ENCODE measurements at regions not wholly inside any gene's neighbourhood (a gene's known extent, or its start where the extent isn't known, plus 50 kb on each side); places are given as distances from the start of the nearest gene placed in this dataset.
"Not testable (repeated sequence)": the region's sequence is repeated elsewhere in the genome, so short reads cannot be mapped to it uniquely, and the experiment has no call there.

- no peak overlapping the region for H3K9ac ChIP-seq (ENCODE audit: low read length)
- H3K36me3 ChIP-seq (replicated peaks; ENCODE audit: insufficient read depth, low read length) = no peaks in the 10 kb centered on the region
- TF ChIP-seq EZH2phosphoT487 (IDR thresholded peaks at IDR 0.05; ENCODE audit: low read length) = no peak
- TF ChIP-seq CTCF (IDR thresholded peaks at IDR 0.05; ENCODE audit: low read length) = no peak
- TF ChIP-seq EZH2 (optimal IDR thresholded peaks at IDR 0.05; ENCODE audit: low read depth, low read length) = no peak
- no peaks in the 10 kb centered on the region for H3F3A ChIP-seq (ENCODE audit: insufficient read depth, low read length)
- H2AFZ ChIP-seq (ENCODE audit: low read length) = no peak overlapping the region
- H3K27me3 ChIP-seq (replicated peaks; ENCODE audit: insufficient read depth, low read length) = no peaks in the 10 kb centered on the region
- H3K9me3 ChIP-seq (replicated peaks; ENCODE audit: insufficient read depth, low read length) = no peaks in the 10 kb centered on the region
- H4K20me1 ChIP-seq (ENCODE audit: insufficient read depth, low read length) = no peaks in the 10 kb centered on the region
- no peak overlapping the region for H3K27ac ChIP-seq (ENCODE audit: low read length)
- no peaks in the 10 kb centered on the region for H3K4me1 ChIP-seq (ENCODE audit: low read length)
- no peak for DNase-seq
- H3K4me2 ChIP-seq (ENCODE audit: low read depth, low read length) = no peak overlapping the region
- no peaks in the 10 kb centered on the region for H3K9me2 ChIP-seq (replicated peaks; ENCODE audit: insufficient read depth, low read length)
- no peaks in the 10 kb centered on the region for H3K79me2 ChIP-seq (ENCODE audit: low read length)
- no peak overlapping the region for H3K4me3 ChIP-seq (ENCODE audit: low read length)
Measured at GRCh38 chr16:59522826-59523225, 788.7 kb upstream of the GOT2 start.

GRCh38 chr16:59518721-59519120 lies 784.6 kb upstream of the GOT2 start:
- not testable (repeated sequence) for H4K20me1 ChIP-seq (ENCODE audit: insufficient read depth, low read length); DNase-seq; H3K4me3 ChIP-seq (ENCODE audit: low read length); H3K79me2 ChIP-seq (ENCODE audit: low read length); H3K27ac ChIP-seq (ENCODE audit: low read length); H3F3A ChIP-seq (ENCODE audit: insufficient read depth, low read length); H3K4me1 ChIP-seq (ENCODE audit: low read length); H2AFZ ChIP-seq (ENCODE audit: low read length); H3K4me2 ChIP-seq (ENCODE audit: low read depth, low read length); H3K9ac ChIP-seq (ENCODE audit: low read length); H3K9me2 ChIP-seq (replicated peaks; ENCODE audit: insufficient read depth, low read length); H3K36me3 ChIP-seq (replicated peaks; ENCODE audit: insufficient read depth, low read length); H3K27me3 ChIP-seq (replicated peaks; ENCODE audit: insufficient read depth, low read length); H3K9me3 ChIP-seq (replicated peaks; ENCODE audit: insufficient read depth, low read length)

- Histone ChIP-seq H3K4me1 (ENCODE audit: low read length) (no peaks in the 10 kb centered on the region), H3K4me2 (ENCODE audit: low read depth, low read length) (no peak overlapping the region), H3K4me3 (ENCODE audit: low read length) (no peak overlapping the region), H3K9ac (ENCODE audit: low read length) (no peak overlapping the region), H3K27me3 (replicated peaks; ENCODE audit: insufficient read depth, low read length) (no peaks in the 10 kb centered on the region), H3K36me3 (replicated peaks; ENCODE audit: insufficient read depth, low read length) (no peaks in the 10 kb centered on the region), H3K79me2 (ENCODE audit: low read length) (no peaks in the 10 kb centered on the region), H4K20me1 (ENCODE audit: insufficient read depth, low read length) (no peaks in the 10 kb centered on the region), H3K27ac (ENCODE audit: low read length) (no peak overlapping the region), H3K9me2 (replicated peaks; ENCODE audit: insufficient read depth, low read length) (no peaks in the 10 kb centered on the region), H3K9me3 (replicated peaks; ENCODE audit: insufficient read depth, low read length) (no peaks in the 10 kb centered on the region), H2AFZ (ENCODE audit: low read length) (no peak overlapping the region), H3F3A (ENCODE audit: insufficient read depth, low read length) (no peaks in the 10 kb centered on the region)
- TF ChIP-seq EZH2 (optimal IDR thresholded peaks at IDR 0.05; ENCODE audit: low read depth, low read length) = no peak
- no peak for TF ChIP-seq EZH2phosphoT487 (IDR thresholded peaks at IDR 0.05; ENCODE audit: low read length)
- no peak for TF ChIP-seq CTCF (IDR thresholded peaks at IDR 0.05; ENCODE audit: low read length)
- DNase-seq = no peak
Measured at GRCh38 chr16:59514651-59515050, 780.5 kb upstream of the GOT2 start.

GRCh38 chr16:59510008-59510424 lies 775.9 kb upstream of the GOT2 start:
- no peak for DNase-seq

More at GRCh38 chr16:59510008-59510424, 775.9 kb upstream of the GOT2 start:
- Histone ChIP-seq H3K4me1 (ENCODE audit: low read length) (no peaks in the 10 kb centered on the region), H3K4me2 (ENCODE audit: low read depth, low read length) (no peak overlapping the region), H3K27ac (ENCODE audit: low read length) (no peak overlapping the region), H3K9ac (ENCODE audit: low read length) (no peak overlapping the region), H4K20me1 (ENCODE audit: insufficient read depth, low read length) (no peaks in the 10 kb centered on the region), H3K36me3 (replicated peaks; ENCODE audit: insufficient read depth, low read length) (no peaks in the 10 kb centered on the region), H3K9me2 (replicated peaks; ENCODE audit: insufficient read depth, low read length) (no peaks in the 10 kb centered on the region), H3F3A (ENCODE audit: insufficient read depth, low read length) (no peaks in the 10 kb centered on the region), H3K9me3 (replicated peaks; ENCODE audit: insufficient read depth, low read length) (no peaks in the 10 kb centered on the region), H3K79me2 (ENCODE audit: low read length) (no peaks in the 10 kb centered on the region), H2AFZ (ENCODE audit: low read length) (no peak overlapping the region), H3K4me3 (ENCODE audit: low read length) (no peak overlapping the region), H3K27me3 (replicated peaks; ENCODE audit: insufficient read depth, low read length) (no peaks in the 10 kb centered on the region)
- TF ChIP-seq CTCF (IDR thresholded peaks at IDR 0.05; ENCODE audit: low read length) (no peak), EZH2 (optimal IDR thresholded peaks at IDR 0.05; ENCODE audit: low read depth, low read length) (no peak), EZH2phosphoT487 (IDR thresholded peaks at IDR 0.05; ENCODE audit: low read length) (no peak)
